HUES48 (cell line): ENCODE measurements at regions not wholly inside any gene's neighbourhood (a gene's known extent, or its start where the extent isn't known, plus 50 kb on each side); places are given as distances from the start of the nearest gene placed in this dataset.

Source experiments
- H3K27ac ChIP-seq: one replicate; pipeline ENCODE4 v1.7.0; 2013; ENCODE audit warnings: low read depth, low read length, inconsistent platforms
- H3K27me3 ChIP-seq: 2 replicates; pipeline ENCODE4 v1.6.1; 2013; ENCODE audit warnings: mild to moderate bottlenecking, low read length; ENCODE audit not compliant: control insufficient read depth, insufficient read depth
- H3K36me3 ChIP-seq: 2 replicates; pipeline ENCODE4 v1.6.1; 2013; ENCODE audit warnings: low read length; ENCODE audit not compliant: control insufficient read depth, insufficient read depth
- H3K4me1 ChIP-seq: 2 replicates; pipeline ENCODE4 v1.6.1; 2013; ENCODE audit warnings: mild to moderate bottlenecking, low read length; ENCODE audit not compliant: control insufficient read depth, insufficient read depth
- H3K4me3 ChIP-seq: 2 replicates; pipeline ENCODE4 v1.5.1; 2013; ENCODE audit warnings: mild to moderate bottlenecking, low read depth, low read length
- H3K9ac ChIP-seq: 2 replicates; pipeline ENCODE4 v1.6.1; 2013; ENCODE audit warnings: mild to moderate bottlenecking, low read depth, low read length, moderate library complexity
- H3K9me3 ChIP-seq: 2 replicates; pipeline ENCODE4 v1.6.1; 2013; ENCODE audit warnings: low read length; ENCODE audit not compliant: control insufficient read depth, insufficient read depth

DNA sequence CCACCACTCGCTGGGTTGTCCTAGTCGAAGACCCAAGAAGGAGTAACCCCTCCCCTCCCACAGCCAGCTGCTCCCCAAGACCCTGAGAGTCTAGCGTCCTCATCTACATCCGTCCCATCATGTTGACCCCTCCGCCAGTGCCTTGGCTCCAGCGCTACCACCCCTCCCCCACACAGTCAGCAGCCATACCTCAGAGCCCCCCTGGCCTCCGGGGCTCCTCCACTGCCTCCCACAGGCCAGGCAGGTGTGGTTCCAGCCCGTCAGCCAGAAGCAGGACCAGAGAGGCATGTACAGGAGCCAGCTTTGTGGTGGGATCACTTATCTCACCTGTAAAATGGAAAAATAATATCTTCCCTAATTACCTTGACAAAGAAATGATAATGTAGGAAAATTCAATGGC is 51.5 kb upstream of the PHF21B start:
- Histone ChIP-seq H3K4me3 (no peak overlapping the region), H3K27me3 (no peaks in the 10 kb centered on the region)

DNA sequence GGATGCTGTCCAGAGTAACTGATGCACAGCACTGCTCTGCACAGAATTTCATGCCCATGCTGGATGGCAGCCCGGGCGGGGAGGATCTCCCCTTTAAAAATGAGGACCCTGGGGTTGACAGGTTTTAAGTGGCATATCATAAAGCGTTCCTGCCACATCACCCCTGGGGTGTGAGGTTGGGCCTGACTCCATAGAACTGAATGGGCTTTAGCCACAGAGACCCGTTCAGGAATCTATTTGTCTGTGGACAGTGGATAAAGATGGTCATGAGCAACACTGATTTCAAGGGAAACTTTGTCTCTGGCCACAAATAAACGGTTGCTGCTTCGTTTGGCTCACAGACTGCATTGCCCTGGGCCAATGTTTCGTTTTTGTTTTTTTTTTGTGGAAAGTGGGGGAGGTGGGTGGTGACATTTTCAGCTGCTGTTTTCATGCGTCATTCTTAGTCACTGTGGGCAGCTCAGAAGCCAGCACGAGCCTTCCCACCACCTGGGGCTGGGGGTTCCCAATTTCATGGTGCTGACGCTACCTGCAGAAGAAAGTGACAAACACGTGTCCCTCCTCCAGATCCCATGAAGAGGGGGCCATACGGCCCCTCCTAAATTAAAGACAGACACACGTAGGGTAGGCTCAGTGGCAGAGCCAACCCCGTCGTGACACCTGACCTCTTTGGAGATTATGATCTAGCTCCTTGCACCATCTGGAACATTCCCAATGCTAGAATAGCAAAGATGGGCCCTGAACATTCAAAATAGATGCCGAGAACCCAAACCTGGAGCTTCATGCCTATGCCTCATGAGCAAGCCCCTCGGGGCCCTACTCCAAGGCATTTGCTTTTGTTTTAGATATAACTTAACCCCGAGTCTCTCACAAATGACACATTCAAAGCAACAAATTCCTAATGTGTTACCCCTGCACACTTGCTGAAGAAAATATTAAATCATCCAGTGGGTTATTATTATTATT is 54.8 kb upstream of the PHF21B start:
- 0 out of 2 replicates have a peak, but pooled peaks cover 3% of the 10 kb centered on the region for H3K9me3 ChIP-seq
- no peaks in the 10 kb centered on the region; the same call in 1 of the 2 replicates for H3K4me1 ChIP-seq
- no peaks in the 10 kb centered on the region for H3K36me3 ChIP-seq
- no peak overlapping the region for H3K9ac ChIP-seq
- no peak overlapping the region for H3K27ac ChIP-seq
- no peaks in the 10 kb centered on the region for H3K27me3 ChIP-seq
- no peak overlapping the region for H3K4me3 ChIP-seq

More for the DNA sequence above, 51.5 kb upstream of the PHF21B start:
- no peak overlapping the region for H3K9ac ChIP-seq
- no peaks in the 10 kb centered on the region for H3K9me3 ChIP-seq
- no peaks in the 10 kb centered on the region for H3K36me3 ChIP-seq
- no peak overlapping the region for H3K27ac ChIP-seq
- no peaks in the 10 kb centered on the region; the same call in 1 of the 2 replicates for H3K4me1 ChIP-seq

DNA sequence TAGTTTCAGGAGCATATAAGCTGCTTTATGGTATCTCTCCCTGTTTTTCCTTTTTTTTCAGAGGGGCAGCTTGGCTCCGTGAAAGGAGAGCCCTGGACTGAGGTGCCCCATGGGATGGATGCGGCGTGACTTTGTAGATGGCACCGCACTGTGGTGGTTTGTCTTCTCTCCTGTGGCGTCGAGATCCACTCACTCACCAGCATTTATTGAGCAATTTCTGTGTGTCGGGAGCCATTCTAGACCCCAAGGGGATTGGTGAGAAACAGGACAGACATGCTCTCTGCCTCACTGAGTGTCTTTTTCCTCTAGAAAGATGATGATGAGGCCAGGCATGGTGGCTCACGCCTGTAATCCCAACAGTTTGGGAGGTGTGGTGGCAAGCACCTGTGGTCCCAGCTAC is 55.9 kb upstream of the PHF21B start:
- H3K4me3 ChIP-seq: no peak overlapping the region
- H3K27me3 ChIP-seq: no peaks in the 10 kb centered on the region
- H3K36me3 ChIP-seq: no peaks in the 10 kb centered on the region
- H3K9me3 ChIP-seq: 0 out of 2 replicates have a peak, but pooled peaks cover 3% of the 10 kb centered on the region
- H3K9ac ChIP-seq: no peak overlapping the region
- peaks cover under 1% of the 10 kb centered on the region; the same call in 1 of the 2 replicates for H3K4me1 ChIP-seq
- H3K27ac ChIP-seq: no peak overlapping the region

DNA sequence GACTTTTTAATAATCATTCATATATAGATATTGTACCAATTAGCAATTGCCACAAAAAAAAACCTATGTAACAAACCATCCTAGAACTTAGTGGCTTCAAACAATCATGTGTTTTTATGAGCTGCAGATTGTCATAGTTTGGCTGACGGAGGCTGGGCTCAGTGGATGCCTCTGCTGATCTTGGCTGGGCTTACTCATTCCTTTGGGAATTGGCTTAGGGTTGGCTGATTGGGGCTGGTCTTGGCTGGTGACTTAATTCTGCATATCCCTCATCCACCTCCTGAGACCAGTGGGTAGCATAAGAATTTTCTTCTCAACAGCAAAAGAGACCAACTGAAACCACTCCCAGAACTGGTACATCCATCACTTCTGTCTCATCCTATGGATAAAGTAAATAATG is 57.9 kb upstream of the PHF21B start:
- H3K9me3 ChIP-seq: 0 out of 2 replicates have a peak, but pooled peaks cover 3% of the 10 kb centered on the region
- H3K27ac ChIP-seq: no peak overlapping the region
- H3K4me1 ChIP-seq: peaks cover 15% of the 10 kb centered on the region
- no peak overlapping the region for H3K4me3 ChIP-seq
- 0 out of 2 replicates have a peak, but pooled peaks cover 2% of the 10 kb centered on the region for H3K27me3 ChIP-seq
- H3K36me3 ChIP-seq: no peaks in the 10 kb centered on the region
- H3K9ac ChIP-seq: no peak overlapping the region

DNA sequence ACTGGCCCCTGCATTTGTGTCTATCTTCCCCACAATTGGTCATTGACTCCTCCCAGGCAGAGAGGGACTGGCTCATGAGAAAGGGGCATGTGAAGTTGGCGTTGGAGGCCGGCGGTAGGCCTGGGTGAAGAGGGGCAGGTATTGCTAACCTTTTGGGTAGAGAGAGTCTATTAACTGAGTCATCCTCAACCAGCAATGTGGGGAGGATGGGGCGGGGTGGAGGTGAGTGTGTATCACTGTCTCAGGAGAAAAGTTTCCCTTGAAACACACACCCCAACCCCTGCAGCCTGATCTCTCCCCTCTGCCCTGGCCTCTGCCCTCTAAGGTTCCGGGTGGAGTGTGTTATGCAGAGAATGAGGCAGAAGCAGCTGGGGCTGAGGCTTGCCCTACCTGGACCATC is 60.1 kb upstream of the PHF21B start:
- H3K4me3 ChIP-seq: no peak overlapping the region
- H3K27me3 ChIP-seq: 0 out of 2 replicates have a peak, but pooled peaks cover 2% of the 10 kb centered on the region
- no peak overlapping the region for H3K27ac ChIP-seq
- peaks cover 23% of the 10 kb centered on the region for H3K4me1 ChIP-seq
- no peak overlapping the region for H3K9ac ChIP-seq
- no peaks in the 10 kb centered on the region for H3K36me3 ChIP-seq
- H3K9me3 ChIP-seq: 0 out of 2 replicates have a peak, but pooled peaks cover 3% of the 10 kb centered on the region

DNA sequence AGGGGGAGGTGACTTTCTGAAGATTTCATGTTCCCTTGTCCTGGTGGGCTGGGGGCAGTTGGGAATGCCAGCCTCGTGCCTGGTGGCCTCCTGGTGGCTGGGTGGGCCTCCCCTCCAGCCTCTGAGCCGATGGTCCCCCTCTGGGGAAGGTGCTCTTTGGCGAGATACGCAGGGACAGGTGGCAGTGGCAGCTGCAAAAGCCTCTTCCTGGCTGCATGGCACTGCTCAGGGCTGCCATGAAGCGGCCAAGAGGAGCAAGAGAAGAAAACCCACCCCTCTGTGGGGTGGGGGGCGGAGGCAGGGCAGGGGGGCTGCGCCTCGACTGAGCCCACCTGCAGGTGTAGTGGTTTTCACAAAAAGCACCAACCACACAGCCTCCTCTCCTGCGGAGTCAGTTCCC is 61.8 kb upstream of the PHF21B start:
- 0 out of 2 replicates have a peak, but pooled peaks cover 3% of the 10 kb centered on the region for H3K9me3 ChIP-seq
- no peaks in the 10 kb centered on the region for H3K36me3 ChIP-seq
- H3K27me3 ChIP-seq: 0 out of 2 replicates have a peak, but pooled peaks cover 2% of the 10 kb centered on the region
- no peak overlapping the region for H3K9ac ChIP-seq
- peaks cover 23% of the 10 kb centered on the region for H3K4me1 ChIP-seq
- 0 out of 2 replicates have a peak overlapping the region, but pooled peaks have one; percentile 42 for H3K4me3 ChIP-seq
- H3K27ac ChIP-seq: peak overlapping the region; percentile 20

DNA sequence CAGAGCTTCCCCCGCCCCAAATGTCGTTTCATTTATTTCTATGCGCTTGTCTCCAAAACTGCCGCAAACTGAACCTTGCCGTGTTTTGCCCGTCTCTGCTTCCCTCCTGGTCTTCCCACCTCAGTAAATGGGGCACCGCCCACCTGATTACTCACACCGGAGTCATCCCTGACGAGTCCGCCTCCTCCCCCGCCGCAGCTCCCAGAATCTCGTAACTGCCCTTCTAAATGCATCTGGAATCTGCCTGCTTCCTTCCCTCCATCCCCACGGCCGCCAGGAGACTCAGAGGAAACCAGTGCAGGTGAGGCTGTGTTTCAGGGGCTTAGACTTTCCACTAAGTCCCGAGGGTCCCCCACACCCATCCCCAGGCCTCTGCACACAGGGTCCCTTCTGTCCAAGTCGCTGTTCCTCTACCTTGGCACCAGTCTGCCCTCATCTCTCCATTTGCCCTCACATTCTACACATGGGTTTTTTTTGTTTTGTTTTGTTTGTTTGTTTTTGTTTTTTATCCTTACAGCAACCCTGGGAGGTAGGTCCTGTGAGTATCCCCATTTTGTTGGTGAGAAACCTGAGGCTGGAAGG is 62.6 kb upstream of the PHF21B start:
- H3K4me3 ChIP-seq: peak overlapping the region; percentile 42; the same call in 1 of the 2 replicates

DNA sequence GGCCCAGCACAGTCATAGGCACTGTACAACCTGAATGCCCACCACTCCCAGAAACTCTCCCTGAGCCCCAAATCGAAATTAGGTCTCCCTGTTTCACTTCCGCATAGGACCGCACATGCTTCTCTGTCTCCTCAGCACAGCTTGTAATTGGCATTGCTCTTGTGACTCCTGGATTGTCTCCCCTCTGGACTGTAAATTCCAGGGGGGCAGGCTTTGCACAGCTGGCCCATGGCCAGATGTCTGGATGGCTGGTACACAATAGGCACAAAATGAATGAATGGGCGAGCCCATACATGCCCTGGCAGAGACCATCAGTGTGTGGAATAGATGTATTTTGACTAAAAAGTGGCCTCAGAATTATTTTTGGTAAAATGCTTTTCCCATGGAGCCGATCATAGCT is 63.3 kb upstream of the PHF21B start:
- Histone ChIP-seq H3K4me3 (no peak overlapping the region), H3K36me3 (no peaks in the 10 kb centered on the region), H3K9me3 (0 out of 2 replicates have a peak, but pooled peaks cover 3% of the 10 kb centered on the region), H3K4me1 (peaks cover 23% of the 10 kb centered on the region), H3K27me3 (0 out of 2 replicates have a peak, but pooled peaks cover 2% of the 10 kb centered on the region), H3K27ac (no peak overlapping the region), H3K9ac (no peak overlapping the region)

More for the DNA sequence above, 62.6 kb upstream of the PHF21B start:
- Histone ChIP-seq H3K9ac (no peak overlapping the region), H3K9me3 (0 out of 2 replicates have a peak, but pooled peaks cover 3% of the 10 kb centered on the region), H3K4me1 (peaks cover 23% of the 10 kb centered on the region), H3K36me3 (no peaks in the 10 kb centered on the region), H3K27ac (peak overlapping the region; percentile 20), H3K27me3 (0 out of 2 replicates have a peak, but pooled peaks cover 2% of the 10 kb centered on the region)

DNA sequence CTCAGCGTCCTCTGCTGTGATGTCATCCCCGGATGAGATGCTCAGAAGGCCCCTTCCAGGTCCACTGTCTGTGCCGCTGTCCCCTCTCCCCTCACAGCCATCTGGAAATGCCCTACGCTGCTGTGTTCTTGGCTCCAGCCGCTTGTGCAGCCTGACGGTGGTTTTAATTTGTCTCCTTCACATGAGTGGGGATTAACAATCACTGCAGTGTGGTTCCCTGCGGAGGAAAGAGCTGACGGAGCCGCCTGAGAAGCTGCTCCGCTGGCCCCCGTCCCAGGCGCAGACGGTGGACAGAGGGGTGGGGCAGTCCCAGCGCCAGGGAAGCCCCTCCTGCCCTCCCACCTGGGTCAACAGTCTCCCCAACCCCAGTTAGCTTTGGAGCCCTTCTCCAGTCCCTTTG is 67.5 kb upstream of the PHF21B start:
- Histone ChIP-seq H3K27me3 (no peaks in the 10 kb centered on the region), H3K9ac (no peak overlapping the region), H3K9me3 (no peaks in the 10 kb centered on the region), H3K36me3 (no peaks in the 10 kb centered on the region), H3K4me1 (peaks cover 12% of the 10 kb centered on the region), H3K27ac (no peak overlapping the region), H3K4me3 (no peak overlapping the region)

DNA sequence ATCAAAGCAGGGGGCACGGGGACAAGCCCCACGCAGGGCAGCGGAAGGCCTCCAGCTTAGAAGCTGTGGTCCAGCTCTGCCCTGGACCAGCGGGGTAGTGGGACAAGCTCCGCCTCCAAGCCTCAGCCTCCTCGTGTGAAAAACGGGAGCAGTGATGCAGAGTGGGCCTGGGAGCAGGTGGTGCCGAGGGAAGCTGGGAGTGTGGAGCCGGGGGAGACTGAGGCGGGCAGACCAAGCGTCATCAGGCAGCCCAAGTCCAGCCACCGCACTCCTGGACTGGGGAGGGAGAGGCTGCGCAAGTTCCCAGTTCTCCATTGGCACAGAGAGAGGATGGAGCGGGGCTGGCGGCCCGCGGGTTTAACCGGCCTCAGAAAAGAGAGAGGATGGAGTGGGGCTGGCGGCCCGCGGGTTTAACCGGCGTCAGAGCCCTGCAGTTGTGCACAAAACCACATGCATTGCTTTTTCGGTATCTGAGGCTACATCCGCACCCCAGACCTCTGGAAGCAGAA is 68.1 kb upstream of the PHF21B start:
- Histone ChIP-seq H3K9me3 (no peaks in the 10 kb centered on the region), H3K27me3 (no peaks in the 10 kb centered on the region), H3K4me1 (peaks cover 7% of the 10 kb centered on the region; the same call in 1 of the 2 replicates), H3K4me3 (no peak overlapping the region), H3K36me3 (no peaks in the 10 kb centered on the region), H3K9ac (no peak overlapping the region), H3K27ac (no peak overlapping the region)
